Islet of Langerhans (tissue), 1 donor: ENCODE measurements at regions not wholly inside any gene's neighbourhood (a gene's known extent, or its start where the extent isn't known, plus 50 kb on each side); places are given as distances from the start of the nearest gene placed in this dataset.
"Not testable (repeated sequence)": the region's sequence is repeated elsewhere in the genome, so short reads cannot be mapped to it uniquely, and the experiment has no call there.

Source experiments
- FAIRE-seq: peaks from one replicate; lab custom pipeline; 2011; peaks lifted over from hg19 to GRCh38; lab: Jason Lieb, UNC

DNA sequence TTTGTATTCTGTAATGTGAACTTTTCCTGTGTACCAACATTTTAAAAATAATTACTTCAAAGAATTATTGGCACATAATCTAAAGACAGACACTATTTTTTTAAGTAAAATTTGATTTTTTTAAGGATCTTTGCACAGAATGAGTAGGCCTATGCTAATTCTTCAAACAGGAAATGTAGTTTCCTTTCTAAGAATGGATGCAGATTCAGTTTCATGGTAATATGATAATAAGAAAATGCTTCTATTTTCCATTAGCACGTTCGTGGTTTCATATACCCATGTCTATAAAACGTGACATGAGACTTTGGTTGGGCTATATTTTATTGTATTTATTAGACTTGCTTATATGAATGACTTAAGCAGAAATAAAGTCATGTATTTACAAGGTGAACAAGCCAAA, 191.8 kb upstream of the RBBP8 start:
- FAIRE-seq, result no peak

DNA sequence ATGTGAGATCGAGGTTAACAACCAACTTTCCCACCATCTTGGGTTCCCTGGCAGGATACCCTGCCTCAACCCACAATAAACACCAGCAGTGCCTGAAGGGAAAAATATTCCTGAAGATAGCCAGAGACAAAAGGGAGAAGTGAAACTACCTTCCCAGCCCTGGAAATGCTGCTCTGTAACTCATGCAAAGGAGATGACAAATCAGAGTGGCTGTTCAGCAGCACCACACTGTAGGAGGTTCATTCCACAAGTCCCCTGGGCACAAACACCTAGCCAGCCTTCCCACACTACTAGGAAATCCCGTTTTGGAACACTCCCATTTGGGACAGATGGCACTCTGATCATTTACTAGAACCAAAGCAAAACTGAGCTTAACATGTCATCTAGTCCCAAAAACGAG, 190.7 kb upstream of the RBBP8 start:
- no peak for FAIRE-seq

DNA sequence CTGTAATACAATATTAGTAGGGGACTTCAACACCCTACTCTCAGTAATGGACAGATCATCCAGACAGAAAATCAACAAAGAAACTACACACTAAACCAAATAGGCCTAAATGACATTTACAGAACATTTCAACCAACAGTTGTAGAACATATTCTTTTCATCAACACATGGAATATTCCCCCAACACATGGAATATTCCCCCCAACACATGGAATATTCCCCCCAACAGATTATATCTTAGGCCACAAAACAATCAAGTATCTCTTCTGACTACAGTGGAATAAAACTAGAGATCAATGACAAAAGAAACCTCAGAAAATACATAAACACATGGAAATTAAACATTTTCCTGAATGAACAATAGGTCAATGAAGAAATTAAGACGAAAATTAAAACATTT, 187.2 kb upstream of the RBBP8 start:
- FAIRE-seq, result no peak

DNA sequence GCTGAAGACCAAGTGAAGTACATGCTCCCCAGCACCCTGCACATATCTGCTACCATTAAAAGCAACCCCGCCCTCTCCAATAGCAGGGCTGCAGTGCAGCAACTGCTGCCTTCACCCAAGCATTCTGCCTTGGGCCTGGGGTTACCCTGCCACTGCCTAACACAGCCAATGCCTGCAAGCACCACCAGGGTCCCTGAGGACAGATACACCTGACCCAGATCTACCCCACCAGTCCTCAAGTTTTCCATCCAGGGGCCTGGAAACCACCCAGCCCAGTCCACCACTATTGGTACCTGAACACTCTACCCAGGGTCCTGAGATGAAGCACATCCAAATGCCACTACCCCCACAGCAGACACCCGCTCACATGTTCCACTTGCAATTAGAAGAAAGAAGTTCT, 181.1 kb upstream of the RBBP8 start:
- no peak for FAIRE-seq

DNA sequence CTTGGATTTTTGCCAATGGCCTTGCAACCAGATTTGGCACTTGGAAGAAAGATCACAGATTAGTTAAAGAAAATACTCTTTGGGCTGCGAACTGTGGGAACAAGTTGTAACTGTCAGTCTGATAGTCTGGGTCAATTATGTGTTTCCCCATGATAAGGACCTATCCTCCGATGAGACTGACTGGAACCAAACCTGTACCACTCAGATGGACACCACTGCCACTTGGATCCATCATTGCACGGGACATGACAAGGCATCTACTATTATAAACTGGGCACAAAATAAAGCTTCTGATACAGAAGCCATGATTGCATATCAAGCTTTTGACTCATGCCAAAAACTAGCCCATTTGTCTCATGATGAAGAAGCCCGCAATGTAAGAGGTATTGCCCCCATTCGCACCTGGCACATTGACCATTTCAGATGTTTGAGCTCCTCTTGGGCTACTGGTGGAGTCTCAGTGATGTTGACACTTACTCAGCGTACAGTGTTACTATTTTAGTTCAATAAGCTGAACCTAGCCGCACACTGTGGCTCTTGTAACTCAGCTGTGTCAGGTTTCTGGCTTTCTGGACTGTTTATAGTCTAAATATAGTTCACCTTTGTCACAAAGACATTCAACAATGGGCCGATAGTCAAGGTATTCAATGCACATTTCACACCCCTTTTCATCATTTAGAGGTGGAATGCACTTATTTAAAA, 179.8 kb upstream of the RBBP8 start:
- no peak for FAIRE-seq

DNA sequence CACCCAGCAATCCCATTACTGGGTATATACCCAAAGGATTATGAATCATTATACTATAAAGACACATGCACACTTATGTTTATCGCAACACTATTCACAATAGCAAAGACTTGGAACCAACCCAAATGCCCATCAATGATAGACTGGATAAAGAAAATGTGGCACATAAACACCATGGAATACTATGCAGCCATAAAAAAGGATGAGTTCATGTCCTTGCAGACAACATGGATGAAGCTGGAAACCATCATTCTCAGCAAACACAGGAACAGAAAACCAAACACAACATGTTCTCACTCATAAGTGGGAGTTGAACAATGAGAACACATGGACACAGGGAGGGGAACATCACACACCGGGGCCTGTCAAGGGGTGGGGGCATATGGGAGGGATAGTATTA, 169.1 kb upstream of the RBBP8 start:
- not testable (repeated sequence) for FAIRE-seq

DNA sequence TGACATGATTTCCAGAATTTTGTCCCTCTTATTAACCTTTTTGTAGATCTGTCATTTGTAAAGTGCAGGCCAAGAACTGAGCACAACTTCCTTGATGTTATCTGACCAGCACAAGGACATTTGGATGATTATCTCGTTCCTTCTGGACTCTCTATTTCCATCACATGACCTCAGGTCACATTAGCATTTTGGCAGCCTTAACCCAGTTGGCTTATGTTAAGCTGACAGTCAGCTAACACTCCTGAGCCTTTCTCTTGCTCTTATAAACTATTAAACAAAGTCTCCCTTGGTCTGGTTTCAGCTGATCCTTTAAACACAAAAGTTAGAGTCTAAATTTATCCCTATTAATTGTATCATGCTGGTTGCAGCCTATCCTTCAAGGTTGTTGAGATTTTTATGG, 167.2 kb upstream of the RBBP8 start:
- FAIRE-seq, result no peak

DNA sequence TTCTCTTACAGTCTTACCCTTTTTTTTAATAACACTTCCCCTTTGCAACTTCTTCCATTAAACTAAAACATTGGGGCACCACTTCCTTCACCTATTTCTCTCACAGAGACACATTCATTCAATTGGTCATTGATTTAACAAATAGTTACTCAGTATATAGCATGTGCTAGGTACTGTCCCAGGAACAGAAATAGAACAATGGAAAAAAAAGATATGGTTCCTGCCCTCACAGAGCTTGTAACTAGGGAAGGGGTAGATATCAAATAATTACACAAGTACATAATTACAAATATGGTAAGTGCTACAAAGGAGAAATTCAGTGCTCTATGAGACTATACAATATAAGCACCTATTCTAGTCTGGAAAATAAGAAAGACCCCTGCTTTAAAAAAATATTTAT, 165.5 kb upstream of the RBBP8 start:
- FAIRE-seq, result no peak

DNA sequence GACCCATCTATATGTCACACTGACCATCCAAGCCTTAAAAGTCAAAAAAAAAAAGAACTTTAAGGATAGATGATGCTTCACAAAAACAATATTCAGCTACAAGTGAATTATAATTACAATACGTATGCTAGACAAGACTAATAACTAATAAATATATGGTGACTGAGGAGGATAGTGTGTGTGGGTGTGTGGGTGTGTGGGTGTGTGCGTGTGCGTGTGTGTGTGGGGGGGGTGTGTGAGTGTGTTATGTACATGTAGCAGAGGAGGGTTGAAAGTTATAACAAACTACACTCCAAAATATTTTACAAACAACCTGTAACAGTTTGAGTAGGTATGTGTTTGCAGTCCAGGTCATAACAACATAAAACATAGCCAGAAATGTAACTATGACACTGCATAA, 159.2 kb upstream of the RBBP8 start:
- no peak for FAIRE-seq

DNA sequence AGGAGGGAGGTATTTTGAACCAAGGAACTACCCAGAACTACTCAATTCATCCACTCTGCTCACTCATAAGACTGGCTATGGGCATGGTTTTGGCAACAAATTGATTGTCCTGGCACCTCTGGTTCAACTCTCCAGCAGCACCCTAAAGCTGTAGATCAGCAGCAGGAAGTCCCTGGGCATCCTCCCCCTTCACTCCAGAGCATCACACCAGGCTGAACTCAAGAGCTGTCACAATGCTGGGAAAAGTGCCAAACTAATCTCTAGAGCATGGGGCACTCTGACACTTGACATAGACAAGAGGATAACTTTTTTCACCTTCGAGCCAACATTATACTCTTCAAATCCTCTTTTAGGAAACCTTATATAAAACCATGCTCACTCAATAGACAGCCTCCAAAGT, 154.1 kb upstream of the RBBP8 start:
- no peak for FAIRE-seq

DNA sequence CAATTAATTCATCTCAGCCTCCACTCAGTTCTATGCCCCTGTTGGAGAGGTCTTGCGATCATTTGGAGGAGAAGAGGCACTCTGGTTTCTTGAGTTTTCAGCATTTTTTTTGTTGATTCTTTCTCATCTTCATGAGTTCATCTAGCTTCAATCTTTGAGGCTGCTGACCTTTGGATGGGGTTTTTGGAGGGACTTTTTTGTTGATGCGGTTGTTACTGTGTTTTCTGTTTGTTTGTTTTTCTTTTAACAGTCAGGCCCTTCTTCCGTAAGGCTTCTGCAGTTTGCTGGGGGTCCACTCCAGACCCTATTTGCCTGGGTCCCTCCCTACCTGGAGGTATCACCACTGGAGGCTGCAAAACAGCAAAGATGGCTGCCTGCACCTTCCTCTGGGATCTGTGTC, 149.9 kb upstream of the RBBP8 start:
- no peak for FAIRE-seq

DNA sequence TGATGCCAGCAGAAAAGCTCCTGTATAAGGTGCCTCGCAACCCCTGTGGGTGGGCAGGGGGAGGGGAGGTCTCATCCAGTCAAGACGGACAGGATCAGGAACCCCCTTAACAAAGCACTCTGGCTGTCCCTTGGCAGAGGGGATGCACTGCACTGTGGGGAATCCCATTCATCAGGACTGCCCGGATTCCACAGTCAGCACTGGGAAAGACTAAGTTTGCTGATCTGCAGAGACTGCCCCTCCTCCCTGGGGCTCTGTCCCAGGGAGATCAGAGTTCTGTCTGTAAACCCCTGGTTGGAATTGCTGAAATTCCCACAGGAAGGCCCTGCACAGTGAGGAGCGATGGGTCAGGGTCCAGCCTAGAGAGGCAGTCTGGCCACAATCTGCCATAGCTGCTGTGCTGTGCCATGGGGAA, 149.5 kb upstream of the RBBP8 start:
- no peak for FAIRE-seq

DNA sequence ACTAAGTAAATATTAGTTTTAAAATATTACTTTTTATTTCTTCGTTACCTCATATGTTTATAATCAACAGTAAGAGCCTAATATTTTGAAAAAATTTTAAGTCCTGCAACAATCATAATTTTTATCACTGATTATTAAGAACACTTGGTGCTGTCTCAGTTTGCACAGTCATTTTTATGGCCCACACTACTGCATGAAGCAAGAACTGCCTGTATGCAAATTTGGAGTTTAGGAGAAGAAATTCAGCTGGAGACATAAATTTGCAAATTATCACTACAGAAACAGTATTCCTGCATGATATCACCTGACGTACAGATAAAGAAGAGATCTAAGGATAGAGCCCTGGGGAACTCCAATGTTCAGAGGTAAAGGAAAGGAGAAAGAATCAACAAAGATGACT, 144.1 kb upstream of the RBBP8 start:
- no peak for FAIRE-seq

DNA sequence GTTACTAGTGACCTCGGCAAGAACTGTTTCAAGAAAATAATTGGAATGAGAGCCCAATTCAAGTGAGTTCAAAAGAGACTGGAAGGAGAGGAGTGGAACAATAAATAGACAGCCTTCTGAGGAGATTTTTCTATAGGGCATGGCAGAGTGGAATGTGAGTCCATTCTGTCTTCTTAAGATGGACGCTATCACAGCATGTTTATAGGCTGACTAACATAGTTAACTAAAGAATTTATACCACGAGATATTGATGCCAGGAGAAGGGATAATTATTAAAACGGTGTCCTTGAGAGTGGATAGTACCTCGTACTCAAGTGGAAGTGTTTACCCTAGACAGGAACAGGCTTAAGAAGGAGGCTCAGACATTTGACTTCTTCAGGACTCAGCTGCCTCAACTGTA, 143.5 kb upstream of the RBBP8 start:
- no peak for FAIRE-seq

DNA sequence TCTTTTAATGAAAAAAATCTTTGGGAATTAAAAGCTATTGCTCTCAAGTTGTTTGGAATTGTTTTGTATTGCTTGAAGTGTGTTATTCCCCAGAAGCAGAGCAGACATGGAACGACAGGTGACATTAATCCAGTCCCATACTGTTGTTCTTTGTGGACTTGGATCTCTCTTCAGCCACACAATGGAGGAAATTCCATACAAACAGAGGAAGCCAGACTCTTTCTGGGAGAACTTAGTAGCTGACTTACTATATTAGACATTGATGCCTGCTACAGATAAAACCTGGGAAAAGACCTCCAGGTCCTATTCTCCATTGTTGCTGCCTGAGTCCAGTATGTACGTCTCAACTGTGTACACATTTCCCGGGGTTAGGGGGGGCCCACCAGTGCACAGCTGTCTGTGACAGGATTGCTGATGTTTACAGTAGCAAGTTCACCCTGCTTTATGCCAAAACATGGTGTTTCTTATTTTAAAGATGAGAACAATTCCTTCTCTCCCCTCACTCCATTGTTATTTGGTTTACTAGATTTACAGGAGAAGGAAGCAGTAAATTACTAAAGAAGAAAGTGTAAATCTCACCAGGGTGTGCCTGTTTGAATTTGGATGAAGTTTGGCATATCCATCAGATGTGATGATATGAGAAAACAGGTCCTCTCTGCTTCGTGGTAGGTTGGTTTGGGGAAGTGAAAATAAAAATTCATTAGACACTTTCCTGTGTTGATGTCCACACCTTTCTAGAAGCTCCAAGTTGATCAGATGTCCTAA, 142.4 kb upstream of the RBBP8 start:
- FAIRE-seq, result no peak

DNA sequence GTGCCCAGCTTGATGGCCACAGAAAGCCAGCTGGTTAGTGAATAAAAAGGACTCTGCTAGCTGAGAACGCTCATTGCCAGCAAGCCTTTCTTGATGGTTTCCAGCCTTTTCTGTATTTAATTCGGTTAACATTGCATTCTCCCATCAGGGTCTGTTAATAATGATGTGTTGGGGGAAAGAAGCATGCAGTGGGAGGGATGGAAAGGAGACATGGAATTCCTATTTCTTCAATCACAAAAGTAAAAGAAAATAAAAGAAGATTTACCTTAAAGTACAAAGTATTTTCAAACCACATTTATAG, 141.9 kb upstream of the RBBP8 start:
- FAIRE-seq, result no peak

DNA sequence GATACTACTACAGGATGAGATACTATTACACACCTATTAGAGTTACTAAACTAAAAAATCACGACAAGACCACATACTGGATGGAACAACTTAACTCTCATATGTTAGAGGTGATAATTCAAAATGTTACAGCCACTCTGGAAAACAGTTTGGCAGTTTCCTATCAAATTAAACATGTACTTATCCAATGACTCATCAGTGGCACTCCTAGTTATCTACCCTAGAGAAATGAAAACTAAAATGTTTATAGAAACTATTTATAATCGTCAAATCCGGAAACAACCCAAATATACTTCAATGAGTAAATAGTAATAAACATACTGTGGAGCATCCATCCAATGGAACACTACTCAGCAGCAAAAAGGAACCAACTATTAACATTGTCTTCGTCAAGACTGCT, 137.0 kb upstream of the RBBP8 start:
- FAIRE-seq, result no peak

DNA sequence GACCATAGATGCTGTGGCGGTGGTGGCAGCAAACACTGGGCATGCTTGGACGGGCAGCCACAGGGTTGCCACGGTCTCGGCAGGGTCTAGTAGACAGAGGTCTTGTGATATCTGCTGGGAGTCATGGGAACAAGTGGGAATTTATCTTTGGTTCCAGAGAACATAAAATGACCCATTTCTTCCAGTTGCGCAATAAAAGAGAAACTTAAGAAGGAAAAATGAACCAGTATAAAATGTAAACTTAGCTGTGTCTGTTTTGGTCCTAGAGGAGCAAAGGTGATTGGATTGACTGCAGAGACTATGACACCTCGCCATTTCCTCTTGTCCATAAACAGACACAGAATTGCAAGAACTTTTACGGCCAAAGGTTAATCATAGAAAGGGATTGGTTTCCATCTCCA, 132.6 kb upstream of the RBBP8 start:
- FAIRE-seq, result no peak

DNA sequence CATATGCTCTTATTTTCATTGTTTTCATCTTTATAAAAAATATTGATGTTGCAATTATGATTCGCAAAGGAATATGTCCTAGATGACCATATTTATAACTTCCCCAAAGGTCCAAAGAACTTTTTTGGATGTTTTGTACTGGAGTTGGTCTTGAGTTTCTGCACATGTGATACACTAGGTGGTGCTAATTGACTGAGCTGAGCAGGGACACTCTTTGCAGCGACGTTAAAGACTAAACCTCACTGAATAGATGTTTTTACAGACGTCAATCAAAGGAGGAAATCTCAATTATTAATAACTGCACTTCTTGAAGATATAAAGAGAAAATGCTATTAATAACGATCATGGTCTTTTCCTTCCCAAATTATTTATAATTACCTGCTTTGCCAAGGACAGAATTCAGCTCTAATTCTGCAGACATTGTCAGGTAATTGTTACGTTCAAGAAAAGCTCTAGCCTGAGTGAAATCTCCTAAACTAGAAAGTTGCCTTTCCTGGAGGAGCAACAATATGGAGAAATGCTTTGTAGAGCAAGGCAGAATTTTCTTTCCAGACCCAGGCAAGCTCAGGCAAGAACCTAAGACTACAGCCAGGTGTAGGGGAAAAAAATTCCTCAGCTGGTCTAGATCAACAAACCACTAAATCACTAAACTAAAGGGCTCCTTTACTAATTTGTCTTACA, 119.3 kb upstream of the RBBP8 start:
- FAIRE-seq, result peak; percentile 97

DNA sequence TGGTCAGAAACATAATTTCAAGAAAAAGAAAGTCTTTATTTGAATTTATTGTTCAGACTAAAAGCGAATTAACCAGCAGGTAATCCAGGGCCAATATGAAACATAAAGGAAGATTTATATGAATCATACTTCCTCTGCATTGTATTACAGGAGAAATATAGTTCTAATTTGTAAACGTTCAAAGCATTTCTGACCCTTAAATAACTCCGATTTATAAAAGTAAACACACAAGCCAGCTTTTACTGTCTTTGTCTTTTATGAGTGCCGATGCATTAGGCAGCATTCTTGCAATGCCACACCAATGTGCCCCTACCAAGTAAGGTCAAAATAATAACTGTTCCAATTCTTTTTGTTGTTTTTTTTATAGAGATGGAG, 118.8 kb upstream of the RBBP8 start:
- FAIRE-seq, result no peak

DNA sequence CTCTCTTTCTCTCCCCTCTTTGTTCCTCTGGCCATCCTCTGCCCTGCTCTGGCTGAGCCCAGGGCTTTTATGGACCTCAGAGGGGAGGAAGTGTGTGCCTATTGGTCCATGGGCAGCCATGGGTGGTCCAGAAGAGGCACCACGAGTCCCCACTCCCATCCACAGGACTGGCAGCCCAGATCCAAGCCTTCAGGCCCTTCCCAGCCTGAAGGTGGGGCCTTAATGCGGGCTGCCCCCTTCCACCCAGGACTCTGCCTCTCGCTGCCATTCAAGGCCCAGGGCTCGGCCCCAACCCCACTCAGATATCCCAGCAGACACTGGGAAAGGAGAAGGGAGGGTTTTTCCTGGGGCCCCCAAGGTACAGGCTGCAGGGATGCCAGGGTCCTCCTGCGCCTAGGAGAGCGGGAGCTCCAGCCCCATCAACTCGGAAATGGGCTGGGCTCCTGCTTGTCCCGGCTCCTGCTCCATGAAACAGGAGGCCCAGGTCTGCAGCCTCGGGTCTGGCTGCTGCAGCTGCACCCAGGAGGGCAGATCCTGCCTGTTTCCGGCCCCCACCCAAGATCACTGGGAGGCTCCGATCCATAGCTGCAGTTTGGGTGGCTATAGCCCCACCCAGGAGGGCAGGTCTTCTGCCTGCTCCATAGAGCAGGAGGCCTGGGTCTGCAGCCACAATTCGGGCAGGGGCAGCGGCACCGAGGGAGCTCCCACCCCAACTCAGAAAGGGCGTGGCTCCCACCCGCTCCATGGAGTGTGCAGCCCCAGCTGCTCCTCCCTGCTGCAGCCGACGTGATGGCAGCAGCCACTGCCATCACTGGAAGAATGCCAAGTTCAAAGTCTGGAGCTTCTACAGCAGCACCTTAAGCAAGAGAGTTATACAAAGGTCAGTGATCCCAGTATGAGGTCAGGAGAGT, 116.6 kb upstream of the RBBP8 start:
- no peak for FAIRE-seq

DNA sequence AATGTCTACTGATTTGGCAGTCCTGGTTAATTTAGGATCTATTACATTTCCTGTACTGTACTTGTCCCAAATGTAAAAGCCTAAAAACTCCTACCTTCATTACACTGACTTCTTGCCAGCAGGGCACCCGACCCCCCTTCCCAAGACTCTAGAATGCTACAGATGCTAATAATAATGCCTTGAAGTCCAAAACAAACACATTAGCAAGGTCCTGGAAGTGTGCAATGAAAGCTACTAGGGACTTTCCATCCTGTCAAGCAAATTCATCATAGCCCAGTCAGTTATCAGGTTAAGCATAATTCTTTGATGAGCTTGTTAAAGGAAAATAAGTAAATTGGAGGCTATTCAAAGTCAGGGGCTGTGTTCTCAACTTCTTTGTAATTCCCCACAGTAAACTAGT, 115.3 kb upstream of the RBBP8 start:
- FAIRE-seq, result peak; percentile 9

DNA sequence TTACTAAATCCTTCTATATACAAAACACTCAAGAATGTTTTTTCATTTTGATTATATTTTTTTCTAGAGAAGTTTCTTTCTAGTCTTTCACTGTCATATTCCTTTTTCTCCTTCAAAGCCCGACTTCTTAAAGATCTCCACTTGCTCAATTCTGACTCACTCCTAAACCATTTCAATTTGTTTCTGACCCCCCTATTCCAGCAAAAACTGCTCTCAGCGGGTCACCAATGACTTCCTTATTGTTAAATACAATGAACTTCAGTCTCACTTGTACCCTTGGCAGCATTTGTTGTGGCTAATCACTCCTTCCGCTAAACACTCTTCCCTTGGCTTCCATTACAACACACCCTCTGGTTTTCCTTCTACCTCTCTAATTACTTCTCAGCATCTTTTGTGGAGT, 111.1 kb upstream of the RBBP8 start:
- no peak for FAIRE-seq
